Endothelial cell of umbilical vein (primary cell): ENCODE measurements at regions not wholly inside any gene's neighbourhood (a gene's known extent, or its start where the extent isn't known, plus 50 kb on each side); places are given as distances from the start of the nearest gene placed in this dataset.

ENCODE experiments used
- CTCF ChIP-seq, 2 donors: IDR thresholded peaks; 1 replicate in 1 of 2; 2 replicates in 1 of 2; pipeline ENCODE4 v1.5.1; 2011; ENCODE audit warnings: low read length in 2 of 2, mild to moderate bottlenecking in 2 of 2, moderate library complexity in 2 of 2, control low read depth in 1 of 2, inconsistent platforms in 1 of 2, low read depth in 1 of 2; ENCODE audit not compliant: insufficient read depth in 1 of 2; ENCODE audit errors: extremely low read depth in 1 of 2
- EZH2 ChIP-seq: IDR thresholded peaks from 2 replicates; pipeline ENCODE4 v1.6.1; 2012; ENCODE audit warnings: borderline replicate concordance, low read depth, mild to moderate bottlenecking, moderate library complexity, low read length, inconsistent platforms; ENCODE audit not compliant: severe bottlenecking
- FOS ChIP-seq: IDR thresholded peaks from 2 replicates; pipeline ENCODE4 v1.6.1; 2011; ENCODE audit warnings: mild to moderate bottlenecking, low read length, moderate library complexity, borderline replicate concordance; ENCODE audit not compliant: insufficient read depth
- JUN ChIP-seq: IDR thresholded peaks from 2 replicates; pipeline ENCODE4 v1.6.1; 2011; ENCODE audit warnings: borderline replicate concordance, low read depth; ENCODE audit not compliant: insufficient read length, insufficient read depth
- MAX ChIP-seq: IDR thresholded peaks from 2 replicates; pipeline ENCODE4 v1.6.1; 2011; ENCODE audit not compliant: insufficient read depth, insufficient read length
- POLR2A ChIP-seq: IDR thresholded peaks from 2 replicates; pipeline ENCODE4 v1.6.1; 2012; ENCODE audit warnings: low read depth, mild to moderate bottlenecking, control low read depth, low read length
- POLR2AphosphoS5 ChIP-seq: IDR thresholded peaks from 2 replicates; pipeline ENCODE4 v1.6.1; 2012; ENCODE audit warnings: low read depth, mild to moderate bottlenecking, control low read depth, low read length, moderate library complexity; ENCODE audit not compliant: insufficient read depth

GRCh38 chr6:149136913-149137286, 180.6 kb upstream of the TAB2 start:
- no peak for TF ChIP-seq CTCF (IDR thresholded peaks at IDR 0.05; ENCODE audit: extremely low read depth in 1 of 2, insufficient read depth in 1 of 2, low read depth in 1 of 2, low read length in 2 of 2)
- TF ChIP-seq POLR2A, result no peak
- no peak for TF ChIP-seq MAX
- no peak for TF ChIP-seq EZH2
- no peak for TF ChIP-seq POLR2AphosphoS5
- no peak for TF ChIP-seq FOS
- TF ChIP-seq JUN, result no peak
